ENCODE measurements at regions not wholly inside any gene's neighbourhood (a gene's known extent, or its start where the extent isn't known, plus 50 kb on each side); places are given as distances from the start of the nearest gene placed in this dataset.

GRCh38 chr2:46845542-46846486, 69.8 kb downstream of the MCFD2 start:
- Histone ChIP-seq H3K27me3 (no peaks in the 10 kb centered on the region), H3K27ac (peak overlapping the region; percentile 78 to 91 (median 84)), H3K4me1 (peaks cover 50 to 73% (median 55%) of the 10 kb centered on the region in 4 donors), H3K9me3 (no peaks in the 10 kb centered on the region), H3K4me3 (no peak overlapping the region), H3K36me3 (no peaks in the 10 kb centered on the region)
- WGBS, 5 donors: 73 to 84% (median 79%) methylated on average over 16 of the region's 16 CpGs
- intact Hi-C loops (cut with DNase I; ENCODE audit: low total_unique reads): no loop called here
- TF ChIP-seq CTCF (IDR thresholded peaks at IDR 0.05) (no peak), POLR2A (IDR thresholded peaks at IDR 0.05) (no peak), POLR2AphosphoS5 (IDR thresholded peaks at IDR 0.05) (no peak), EP300 (IDR thresholded peaks at IDR 0.05) (no peak)
- DNase-seq: no peak

GRCh38 chr2:46844443-46844842, 71.2 kb downstream of the MCFD2 start:
- intact Hi-C loops (cut with DNase I; ENCODE audit: low total_unique reads): no loop called here
- TF ChIP-seq POLR2AphosphoS5 (IDR thresholded peaks at IDR 0.05): no peak
- no peak for TF ChIP-seq POLR2A (IDR thresholded peaks at IDR 0.05)
- TF ChIP-seq CTCF (IDR thresholded peaks at IDR 0.05): no peak
- no peak for TF ChIP-seq EP300 (IDR thresholded peaks at IDR 0.05)
- DNase-seq: no peak
- Histone ChIP-seq H3K27ac (no peak overlapping the region), H3K4me3 (no peak overlapping the region), H3K36me3 (no peaks in the 10 kb centered on the region), H3K4me1 (peaks cover 36 to 59% (median 41%) of the 10 kb centered on the region in 4 donors), H3K27me3 (no peaks in the 10 kb centered on the region), H3K9me3 (no peaks in the 10 kb centered on the region)
- 95 to 100% (median 97%) methylated on average over 1 of the region's 1 CpG for WGBS, 5 donors

- H3K36me3 ChIP-seq: no peaks in the 10 kb centered on the region
- TF ChIP-seq EP300 (IDR thresholded peaks at IDR 0.05) (no peak), CTCF (IDR thresholded peaks at IDR 0.05) (no peak), POLR2A (IDR thresholded peaks at IDR 0.05) (no peak), POLR2AphosphoS5 (IDR thresholded peaks at IDR 0.05) (no peak)
- H3K4me1 ChIP-seq: peaks cover 32 to 55% (median 37%) of the 10 kb centered on the region in 4 donors
- H3K4me3 ChIP-seq: no peak overlapping the region
- no peaks in the 10 kb centered on the region for H3K27me3 ChIP-seq
- DNase-seq: no peak
- 49 to 97% (median 93%) methylated on average over 2 of the region's 2 CpGs for WGBS, 5 donors
- no peaks in the 10 kb centered on the region for H3K9me3 ChIP-seq
- intact Hi-C loops (cut with DNase I; ENCODE audit: low total_unique reads): no loop called here
- H3K27ac ChIP-seq: no peak overlapping the region
Observed at GRCh38 chr2:46844034-46844433, 71.6 kb downstream of the MCFD2 start.

- no peak overlapping the region for H3K4me3 ChIP-seq
- WGBS, 5 donors: 65 to 79% (median 79%) methylated on average over 5 of the region's 5 CpGs
- H3K4me1 ChIP-seq: peaks cover 25 to 48% (median 30%) of the 10 kb centered on the region in 4 donors
- no peaks in the 10 kb centered on the region for H3K36me3 ChIP-seq
- H3K9me3 ChIP-seq: no peaks in the 10 kb centered on the region
- H3K27me3 ChIP-seq: no peaks in the 10 kb centered on the region
- intact Hi-C loops (cut with DNase I; ENCODE audit: low total_unique reads): no loop called here
- no peak overlapping the region for H3K27ac ChIP-seq
- no peak for DNase-seq
- no peak for TF ChIP-seq POLR2A (IDR thresholded peaks at IDR 0.05)
- no peak for TF ChIP-seq EP300 (IDR thresholded peaks at IDR 0.05)
- TF ChIP-seq POLR2AphosphoS5 (IDR thresholded peaks at IDR 0.05): no peak
- no peak for TF ChIP-seq CTCF (IDR thresholded peaks at IDR 0.05)
Observed at GRCh38 chr2:46843316-46843715, 72.3 kb downstream of the MCFD2 start.
